Erythroblast (primary cell): ENCODE measurements at regions not wholly inside any gene's neighbourhood (a gene's known extent, or its start where the extent isn't known, plus 50 kb on each side); places are given as distances from the start of the nearest gene placed in this dataset.

Source experiments
- GATA1 ChIP-seq: IDR thresholded peaks from 2 replicates; pipeline ENCODE4 v1.6.1; 2011; ENCODE audit warnings: low read depth, mild to moderate bottlenecking, control low read depth, low read length, moderate library complexity
- POLR2A ChIP-seq: IDR thresholded peaks from 2 replicates; pipeline ENCODE4 v1.6.1; 2011; ENCODE audit warnings: mild to moderate bottlenecking, low read length

DNA sequence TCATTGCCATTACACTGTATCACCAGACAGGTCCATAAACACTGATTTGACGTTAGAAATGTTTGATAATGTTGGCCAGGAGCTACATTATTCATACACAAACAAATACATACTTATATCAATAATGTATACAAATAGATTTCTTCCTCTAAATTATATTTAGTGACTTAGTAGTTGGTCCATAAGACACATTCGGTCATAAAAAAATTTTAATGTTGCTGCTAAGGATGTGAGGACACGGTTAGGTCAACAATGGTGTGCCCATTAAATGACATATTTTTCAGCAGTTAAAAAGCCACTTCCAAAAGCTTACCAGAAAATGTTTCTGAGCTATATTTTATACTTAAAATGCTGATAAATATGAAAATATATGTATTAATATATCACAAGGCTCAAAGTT lies 1148.7 kb upstream of the TMEM132C start:
- TF ChIP-seq POLR2A = no peak
- TF ChIP-seq GATA1 = no peak
